Sigmoid colon (tissue), 4 donors: ENCODE measurements at regions not wholly inside any gene's neighbourhood (a gene's known extent, or its start where the extent isn't known, plus 50 kb on each side); places are given as distances from the start of the nearest gene placed in this dataset.

ENCODE experiments used
- EP300 ChIP-seq, 4 donors: sonication (generic); formaldehyde crosslinking; IDR thresholded peaks; one replicate each; pipeline ENCODE4 v1.6.1; 2017; ENCODE audit warnings: antibody characterized with exemption in 4 of 4
- POLR2A ChIP-seq, 2 donors: fragments of 450-650 bp; IDR thresholded peaks; one replicate each; pipeline ENCODE4 v1.6.1; 2016; ENCODE audit warnings: antibody characterized with exemption in 2 of 2, mild to moderate bottlenecking in 2 of 2, moderate library complexity in 2 of 2
- POLR2AphosphoS5 ChIP-seq, 4 donors: sonication (generic); formaldehyde crosslinking; IDR thresholded peaks; one replicate each; pipeline ENCODE4 v1.6.1; 2017; ENCODE audit warnings: antibody characterized with exemption in 4 of 4
- TF ChIP-seq, protein P1 (sequence below), 4 experiments: fragments of 450-650 bp in 3 of 4; fragments of 200-600 bp in 1 of 4; IDR thresholded peaks; one replicate each; pipeline ENCODE4 v1.5.1; 2016 to 2019; ENCODE audit warnings: antibody characterized with exemption in 4 of 4, mild to moderate bottlenecking in 3 of 4, moderate library complexity in 2 of 4

DNA sequence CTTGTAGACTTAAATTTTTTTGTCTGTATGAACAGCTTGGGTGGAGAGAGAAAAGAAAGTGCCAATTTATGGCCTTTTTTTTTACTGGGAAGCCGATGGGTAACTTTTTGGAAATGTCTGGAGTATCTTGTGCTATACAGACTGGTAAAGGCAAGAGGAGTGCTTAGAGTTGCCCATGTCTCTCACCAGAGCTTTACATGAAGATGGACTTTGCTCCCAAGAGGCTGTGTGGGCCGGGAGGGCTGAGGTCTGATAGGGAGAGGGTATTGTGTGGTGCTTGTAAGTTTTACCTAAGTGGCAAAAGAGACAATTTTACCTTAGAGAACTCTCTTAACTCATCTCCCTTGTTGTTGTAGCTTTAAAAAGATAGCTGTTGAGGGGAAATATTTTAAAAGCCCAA lies 203.2 kb downstream of the SEMA6A start:
- TF ChIP-seq, protein P1, sequence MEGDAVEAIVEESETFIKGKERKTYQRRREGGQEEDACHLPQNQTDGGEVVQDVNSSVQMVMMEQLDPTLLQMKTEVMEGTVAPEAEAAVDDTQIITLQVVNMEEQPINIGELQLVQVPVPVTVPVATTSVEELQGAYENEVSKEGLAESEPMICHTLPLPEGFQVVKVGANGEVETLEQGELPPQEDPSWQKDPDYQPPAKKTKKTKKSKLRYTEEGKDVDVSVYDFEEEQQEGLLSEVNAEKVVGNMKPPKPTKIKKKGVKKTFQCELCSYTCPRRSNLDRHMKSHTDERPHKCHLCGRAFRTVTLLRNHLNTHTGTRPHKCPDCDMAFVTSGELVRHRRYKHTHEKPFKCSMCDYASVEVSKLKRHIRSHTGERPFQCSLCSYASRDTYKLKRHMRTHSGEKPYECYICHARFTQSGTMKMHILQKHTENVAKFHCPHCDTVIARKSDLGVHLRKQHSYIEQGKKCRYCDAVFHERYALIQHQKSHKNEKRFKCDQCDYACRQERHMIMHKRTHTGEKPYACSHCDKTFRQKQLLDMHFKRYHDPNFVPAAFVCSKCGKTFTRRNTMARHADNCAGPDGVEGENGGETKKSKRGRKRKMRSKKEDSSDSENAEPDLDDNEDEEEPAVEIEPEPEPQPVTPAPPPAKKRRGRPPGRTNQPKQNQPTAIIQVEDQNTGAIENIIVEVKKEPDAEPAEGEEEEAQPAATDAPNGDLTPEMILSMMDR (IDR thresholded peaks at IDR 0.05): no peak
- no peak for TF ChIP-seq POLR2A (IDR thresholded peaks at IDR 0.05)
- no peak for TF ChIP-seq EP300 (IDR thresholded peaks at IDR 0.05)
- no peak for TF ChIP-seq POLR2AphosphoS5 (IDR thresholded peaks at IDR 0.05)
